Left kidney (tissue), 1 donor: ENCODE measurements at regions not wholly inside any gene's neighbourhood (a gene's known extent, or its start where the extent isn't known, plus 50 kb on each side); places are given as distances from the start of the nearest gene placed in this dataset.
"Not testable (repeated sequence)": the region's sequence is repeated elsewhere in the genome, so short reads cannot be mapped to it uniquely, and the experiment has no call there.

Source experiments
- DNase-seq: peaks from one replicate; pipeline ENCODE4 v3.0.0-alpha.2; 2013

- DNase-seq = not testable (repeated sequence)
Observed at GRCh38 chr15:34528055-34528754, 55.2 kb downstream of the GOLGA8B start.

- DNase-seq = not testable (repeated sequence)
Observed at GRCh38 chr15:34527641-34528040, 55.8 kb downstream of the GOLGA8B start.

- DNase-seq = not testable (repeated sequence)
Observed at GRCh38 chr15:34523849-34524248, 59.6 kb downstream of the GOLGA8B start.

GRCh38 chr15:34522601-34523000 is 60.9 kb downstream of the GOLGA8B start:
- not testable (repeated sequence) for DNase-seq

GRCh38 chr15:34521802-34522485 is 61.5 kb downstream of the GOLGA8B start:
- not testable (repeated sequence) for DNase-seq

- no peak for DNase-seq
Observed at GRCh38 chr15:34520566-34520965, 62.9 kb downstream of the GOLGA8B start.

- DNase-seq = not testable (repeated sequence)
Observed at GRCh38 chr15:34520010-34520409, 63.4 kb downstream of the GOLGA8B start.

- peak; percentile 32 for DNase-seq
Observed at GRCh38 chr15:34514251-34514670, 69.2 kb downstream of the GOLGA8B start.

- no peak for DNase-seq
Observed at GRCh38 chr15:34512628-34513027, 70.8 kb downstream of the GOLGA8B start.

- no peak for DNase-seq
Observed at GRCh38 chr15:34501131-34501530, 63.5 kb upstream of the GOLGA8A start.

GRCh38 chr15:34496207-34496995 is 58.8 kb upstream of the GOLGA8A start:
- DNase-seq = no peak

- not testable (repeated sequence) for DNase-seq
Observed at GRCh38 chr15:34495707-34496106, 58.1 kb upstream of the GOLGA8A start.

GRCh38 chr15:34494084-34494399 is 56.4 kb upstream of the GOLGA8A start:
- DNase-seq = no peak

- DNase-seq = no peak
Observed at GRCh38 chr15:34493001-34493400, 55.4 kb upstream of the GOLGA8A start.

- DNase-seq = not testable (repeated sequence)
Observed at GRCh38 chr15:34491488-34491887, 53.9 kb upstream of the GOLGA8A start.

GRCh38 chr15:34490417-34491193 is 53.0 kb upstream of the GOLGA8A start:
- no peak for DNase-seq

GRCh38 chr15:34488973-34489959 is 51.7 kb upstream of the GOLGA8A start:
- DNase-seq = not testable (repeated sequence)
